ENCODE measurements at regions not wholly inside any gene's neighbourhood (a gene's known extent, or its start where the extent isn't known, plus 50 kb on each side); places are given as distances from the start of the nearest gene placed in this dataset.

GRCh38 chr7:70915067-70915466 lies 216.9 kb upstream of the GALNT17 start:
- Histone ChIP-seq H3K27ac (ENCODE audit: insufficient read depth, low read depth, low read length) (no peak overlapping the region), H2AFZ (ENCODE audit: low read depth, low read length) (no peak overlapping the region), H3K4me3 (replicated peaks in 1 of 3; ENCODE audit: insufficient read depth in 1 of 3, low read depth in 1 of 3, low read length in 3 of 3) (no peak overlapping the region), H3K9me1 (replicated peaks; ENCODE audit: control insufficient read depth, extremely low read depth, insufficient read depth, low read length) (no peaks in the 10 kb centered on the region), H3K79me2 (ENCODE audit: control insufficient read depth, insufficient read depth, low read length) (no peaks in the 10 kb centered on the region), H3K9ac (replicated peaks; ENCODE audit: extremely low read depth, insufficient read depth, low read length) (no peak overlapping the region), H3K4me1 (ENCODE audit: control insufficient read depth, extremely low read depth, insufficient read depth, low read length) (no peaks in the 10 kb centered on the region), H3K36me3 (ENCODE audit: control insufficient read depth in 2 of 2, extremely low read depth in 1 of 2, insufficient read depth in 2 of 2, low read length in 2 of 2) (no peaks in the 10 kb centered on the region), H3K27me3 (ENCODE audit: control insufficient read depth in 2 of 2, insufficient read depth in 2 of 2, low read length in 2 of 2) (no peaks in the 10 kb centered on the region), H3K9me3 (replicated peaks; ENCODE audit: control insufficient read depth, insufficient read depth, low read length) (peaks cover 3% of the 10 kb centered on the region), H4K20me1 (replicated peaks; ENCODE audit: control insufficient read depth, extremely low read depth, insufficient read depth, low read length) (no peaks in the 10 kb centered on the region), H3K4me2 (ENCODE audit: insufficient read depth, low read length) (no peak overlapping the region)
- DNase-seq (ENCODE audit: low read depth, low spot score) (no peak), FAIRE-seq (no peak)
- POLR2A ChIA-PET = no interaction called here
- TF ChIP-seq POLR2AphosphoS5 (IDR thresholded peaks at IDR 0.05; ENCODE audit: insufficient read depth, low read depth, low read length) (no peak), MYC (IDR thresholded peaks at IDR 0.05; ENCODE audit: low read depth, low read length) (no peak), CTCF (IDR thresholded peaks at IDR 0.05; ENCODE audit: extremely low read depth in 1 of 2, insufficient read depth in 1 of 2, low read depth in 1 of 2, low read length in 2 of 2) (no peak), GATA2 (IDR thresholded peaks at IDR 0.05; ENCODE audit: insufficient read depth, insufficient read length, low read depth, low read length) (no peak), JUN (IDR thresholded peaks at IDR 0.05; ENCODE audit: borderline replicate concordance, insufficient read depth, insufficient read length, low read depth) (no peak), FOS (IDR thresholded peaks at IDR 0.05; ENCODE audit: borderline replicate concordance, insufficient read depth, low read length) (no peak), POLR2A (IDR thresholded peaks at IDR 0.05; ENCODE audit: low read depth, low read length) (no peak), EZH2 (IDR thresholded peaks at IDR 0.05; ENCODE audit: borderline replicate concordance, low read depth, low read length, severe bottlenecking) (no peak)
- TF ChIP-seq, protein P1, sequence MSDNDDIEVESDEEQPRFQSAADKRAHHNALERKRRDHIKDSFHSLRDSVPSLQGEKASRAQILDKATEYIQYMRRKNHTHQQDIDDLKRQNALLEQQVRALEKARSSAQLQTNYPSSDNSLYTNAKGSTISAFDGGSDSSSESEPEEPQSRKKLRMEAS (IDR thresholded peaks at IDR 0.05; ENCODE audit: insufficient read depth, insufficient read length) = no peak
- dilution Hi-C loops (cut with MboI; ENCODE audit: extremely low pct_ligation_motif_present, low sequenced_read_pairs) (no loop called here), intact Hi-C loops (cut with micrococcal nuclease) (no loop called here)
- CTCF ChIA-PET = no interaction called here
- BruUV-seq (replicated peaks) = no TSS peak
